KMS-11 (cell line): ENCODE measurements at regions not wholly inside any gene's neighbourhood (a gene's known extent, or its start where the extent isn't known, plus 50 kb on each side); places are given as distances from the start of the nearest gene placed in this dataset.
"Not testable (repeated sequence)": the region's sequence is repeated elsewhere in the genome, so short reads cannot be mapped to it uniquely, and the experiment has no call there.

Experiments used
- H2AFZ ChIP-seq: fragments of 200-600 bp; sonication (generic); 2 replicates; pipeline ENCODE4 v1.6.1; 2016; ENCODE audit warnings: antibody characterized with exemption, mixed run types, low read depth
- H3K27ac ChIP-seq: fragments of 200-600 bp; sonication (generic); 2 replicates; pipeline ENCODE4 v1.6.1; 2016; ENCODE audit warnings: mild to moderate bottlenecking, mixed run types
- H3K27me3 ChIP-seq: fragments of 200-600 bp; sonication (generic); 2 replicates; pipeline ENCODE4 v1.6.1; 2017; ENCODE audit warnings: mild to moderate bottlenecking, low read depth, mixed run types, moderate library complexity; ENCODE audit not compliant: insufficient read depth
- H3K36me3 ChIP-seq: fragments of 200-600 bp; sonication (generic); 2 replicates; pipeline ENCODE4 v1.6.1; 2017; ENCODE audit warnings: mild to moderate bottlenecking, mixed run types; ENCODE audit not compliant: insufficient read depth
- H3K4me1 ChIP-seq: fragments of 200-600 bp; sonication (generic); 2 replicates; pipeline ENCODE4 v1.6.1; 2016; ENCODE audit warnings: mild to moderate bottlenecking, low read depth, mixed run types; ENCODE audit not compliant: poor library complexity, severe bottlenecking
- H3K4me2 ChIP-seq: fragments of 200-600 bp; sonication (generic); 2 replicates; pipeline ENCODE4 v1.7.0; 2016; ENCODE audit warnings: mild to moderate bottlenecking, mixed run types
- H3K4me3 ChIP-seq: fragments of 200-600 bp; sonication (generic); IDR thresholded peaks from 2 replicates; pipeline ENCODE4 v1.6.1; 2017; ENCODE audit warnings: low read depth, low read length, mixed read lengths; ENCODE audit not compliant: insufficient read depth
- H3K79me2 ChIP-seq: fragments of 200-600 bp; sonication (generic); 2 replicates; pipeline ENCODE4 v1.6.1; 2016; ENCODE audit warnings: low read depth, mixed run types; ENCODE audit not compliant: insufficient read depth
- H3K9ac ChIP-seq: fragments of 200-600 bp; sonication (generic); 2 replicates; pipeline ENCODE4 v1.6.1; 2016; ENCODE audit warnings: mild to moderate bottlenecking, mixed run types
- H4K20me1 ChIP-seq: fragments of 200-600 bp; sonication (generic); 2 replicates; pipeline ENCODE4 v1.6.1; 2016; ENCODE audit warnings: mild to moderate bottlenecking, mixed run types; ENCODE audit not compliant: insufficient read depth
- TF ChIP-seq, protein P1 (sequence below): fragments of 200-600 bp; sonication (generic); conservative IDR thresholded peaks from 2 replicates; pipeline ENCODE4 v1.6.1; 2017; ENCODE audit warnings: low read depth, mild to moderate bottlenecking, antibody characterized with exemption, low read length, moderate library complexity, mixed read lengths

DNA sequence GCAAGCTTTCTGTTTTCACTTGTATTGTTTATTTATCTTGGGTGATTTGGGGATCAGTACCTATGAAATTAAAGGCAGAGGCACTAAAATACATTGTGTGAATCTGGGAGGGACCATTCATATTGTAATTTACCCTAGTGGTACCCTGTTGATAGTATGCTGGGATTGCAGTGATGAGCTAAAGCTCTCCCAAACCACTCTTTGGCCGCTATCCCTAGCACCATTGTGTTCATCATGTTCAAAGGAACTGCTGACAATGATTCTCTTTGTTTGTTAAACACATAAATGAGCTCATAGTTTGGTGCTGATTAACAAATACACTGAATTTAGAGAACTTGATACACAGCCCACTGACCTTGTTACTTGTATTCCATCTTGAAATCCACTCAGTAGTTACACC is 1469.8 kb downstream of the CDH11 start:
- H3K36me3 ChIP-seq, result no peaks in the 10 kb centered on the region
- H2AFZ ChIP-seq, result no peak overlapping the region
- H3K27ac ChIP-seq, result no peak overlapping the region
- TF ChIP-seq, protein P1, sequence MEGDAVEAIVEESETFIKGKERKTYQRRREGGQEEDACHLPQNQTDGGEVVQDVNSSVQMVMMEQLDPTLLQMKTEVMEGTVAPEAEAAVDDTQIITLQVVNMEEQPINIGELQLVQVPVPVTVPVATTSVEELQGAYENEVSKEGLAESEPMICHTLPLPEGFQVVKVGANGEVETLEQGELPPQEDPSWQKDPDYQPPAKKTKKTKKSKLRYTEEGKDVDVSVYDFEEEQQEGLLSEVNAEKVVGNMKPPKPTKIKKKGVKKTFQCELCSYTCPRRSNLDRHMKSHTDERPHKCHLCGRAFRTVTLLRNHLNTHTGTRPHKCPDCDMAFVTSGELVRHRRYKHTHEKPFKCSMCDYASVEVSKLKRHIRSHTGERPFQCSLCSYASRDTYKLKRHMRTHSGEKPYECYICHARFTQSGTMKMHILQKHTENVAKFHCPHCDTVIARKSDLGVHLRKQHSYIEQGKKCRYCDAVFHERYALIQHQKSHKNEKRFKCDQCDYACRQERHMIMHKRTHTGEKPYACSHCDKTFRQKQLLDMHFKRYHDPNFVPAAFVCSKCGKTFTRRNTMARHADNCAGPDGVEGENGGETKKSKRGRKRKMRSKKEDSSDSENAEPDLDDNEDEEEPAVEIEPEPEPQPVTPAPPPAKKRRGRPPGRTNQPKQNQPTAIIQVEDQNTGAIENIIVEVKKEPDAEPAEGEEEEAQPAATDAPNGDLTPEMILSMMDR, result no peak
- H3K4me3 ChIP-seq, result no peak overlapping the region
- no peaks in the 10 kb centered on the region for H3K4me1 ChIP-seq
- no peak overlapping the region for H3K4me2 ChIP-seq
- no peaks in the 10 kb centered on the region for H4K20me1 ChIP-seq
- no peak overlapping the region for H3K9ac ChIP-seq
- no peaks in the 10 kb centered on the region for H3K27me3 ChIP-seq
- no peaks in the 10 kb centered on the region for H3K79me2 ChIP-seq

GRCh38 chr16:63650550-63650949 is 1471.3 kb downstream of the CDH11 start:
- Histone ChIP-seq H3K36me3 (no peaks in the 10 kb centered on the region), H3K9ac (no peak overlapping the region), H3K4me3 (no peak overlapping the region), H3K79me2 (no peaks in the 10 kb centered on the region), H4K20me1 (no peaks in the 10 kb centered on the region), H3K4me1 (no peaks in the 10 kb centered on the region), H3K27ac (no peak overlapping the region), H3K27me3 (no peaks in the 10 kb centered on the region), H2AFZ (no peak overlapping the region), H3K4me2 (no peak overlapping the region)
- TF ChIP-seq, protein P1, result no peak

DNA sequence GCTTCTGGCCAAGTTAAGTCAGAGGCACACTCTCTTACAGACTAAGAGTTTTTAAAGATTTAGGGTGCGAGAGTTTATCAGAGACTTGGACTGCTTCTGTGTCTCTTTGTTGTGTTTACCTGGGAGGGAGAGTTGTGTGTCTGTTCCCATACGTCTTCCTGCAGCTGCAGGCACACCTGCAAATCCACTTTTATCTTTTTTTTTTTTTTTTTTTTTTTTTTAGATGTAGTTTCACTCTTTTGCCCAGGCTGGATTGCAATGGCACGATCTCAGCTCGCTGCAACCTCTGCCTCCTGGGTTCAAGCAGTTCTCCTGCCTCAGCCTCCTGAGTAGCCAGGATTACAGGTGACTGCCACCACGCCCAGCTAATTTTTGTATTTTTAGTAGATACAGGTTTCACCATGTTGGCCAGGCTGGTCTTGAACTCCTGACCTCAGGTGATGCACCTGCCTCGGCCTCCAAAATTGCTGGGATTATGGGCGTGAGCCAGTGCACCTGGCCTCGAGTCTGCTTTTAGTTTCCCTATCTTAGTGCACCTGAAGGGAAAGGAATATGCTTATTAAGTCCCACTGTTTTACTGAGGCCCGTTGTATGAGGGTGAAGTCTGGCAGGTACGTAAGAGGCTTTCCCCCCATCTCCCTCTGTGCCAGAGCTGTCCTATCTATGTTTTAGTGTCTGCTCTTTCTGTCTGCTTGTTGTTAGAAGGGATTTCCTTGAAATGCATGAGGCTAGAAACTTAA is 1488.0 kb downstream of the CDH11 start:
- not testable (repeated sequence) for H3K79me2 ChIP-seq, H3K9ac ChIP-seq, H3K4me3 ChIP-seq, H3K27me3 ChIP-seq, H3K4me2 ChIP-seq, H3K36me3 ChIP-seq, H3K27ac ChIP-seq, H4K20me1 ChIP-seq, H2AFZ ChIP-seq, H3K4me1 ChIP-seq

DNA sequence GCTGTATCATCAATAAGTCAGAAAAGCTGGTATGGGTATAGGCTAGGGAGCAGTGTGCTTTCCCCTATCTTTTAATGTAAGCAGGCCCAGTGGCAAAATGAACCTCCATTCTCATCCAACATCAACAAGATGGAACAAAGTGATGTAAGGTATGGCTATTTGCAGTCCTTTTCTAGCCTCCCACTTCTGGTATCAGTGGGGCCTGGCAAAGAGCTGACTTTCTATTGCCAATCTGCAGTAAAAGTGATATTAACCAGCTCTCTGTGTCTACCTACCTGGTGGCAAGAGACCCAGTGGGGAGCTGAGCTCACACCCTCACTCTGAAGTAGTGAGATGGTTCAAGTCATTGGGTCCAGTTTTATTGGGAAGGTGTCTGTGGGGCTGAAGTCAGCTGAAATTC is 1492.6 kb downstream of the CDH11 start:
- Histone ChIP-seq H3K4me3 (no peak overlapping the region), H3K79me2 (no peaks in the 10 kb centered on the region), H2AFZ (no peak overlapping the region), H3K9ac (no peak overlapping the region), H4K20me1 (no peaks in the 10 kb centered on the region), H3K27me3 (no peaks in the 10 kb centered on the region), H3K36me3 (no peaks in the 10 kb centered on the region), H3K27ac (no peak overlapping the region), H3K4me1 (no peaks in the 10 kb centered on the region), H3K4me2 (no peak overlapping the region)
- TF ChIP-seq, protein P1, result no peak

DNA sequence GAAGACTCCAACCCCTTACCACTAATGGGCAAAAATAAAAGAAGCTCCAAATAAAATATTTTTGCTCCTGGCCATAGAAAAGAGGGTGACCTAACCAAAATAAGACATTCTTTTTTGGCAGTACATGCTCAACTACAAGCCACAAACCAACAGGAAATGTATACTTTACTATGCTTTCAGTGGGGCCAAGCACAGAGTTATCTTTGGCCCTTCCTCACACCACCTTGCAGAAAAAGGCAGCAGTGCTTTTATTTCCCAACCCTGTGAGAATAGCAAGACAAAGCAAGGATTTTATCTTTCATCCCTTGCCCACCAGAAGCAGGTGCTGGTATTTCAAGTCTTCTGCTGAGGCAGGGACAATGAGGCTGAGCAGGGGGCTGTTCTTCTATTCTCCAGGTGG is 1493.1 kb downstream of the CDH11 start:
- Histone ChIP-seq H4K20me1 (no peaks in the 10 kb centered on the region), H3K4me3 (no peak overlapping the region), H3K4me1 (no peaks in the 10 kb centered on the region), H3K27ac (no peak overlapping the region), H3K36me3 (no peaks in the 10 kb centered on the region), H3K79me2 (no peaks in the 10 kb centered on the region), H2AFZ (no peak overlapping the region), H3K4me2 (no peak overlapping the region), H3K27me3 (no peaks in the 10 kb centered on the region), H3K9ac (no peak overlapping the region)
- TF ChIP-seq, protein P1, result no peak
